MCF 10A (cell line): ENCODE measurements at regions not wholly inside any gene's neighbourhood (a gene's known extent, or its start where the extent isn't known, plus 50 kb on each side); places are given as distances from the start of the nearest gene placed in this dataset.

Source experiments
- BruUV-seq: library from RNA; stranded (reverse); fragments of 400-500 nt; replicated peaks from 2 replicates; lab custom pipeline; 2021; lab: Mats Ljungman, UMichigan
- CTCF ChIA-PET: fragments of 300-600 bp; sonication (Branson Sonifier 250); formaldehyde crosslinking; extraction: SDS; loops from one replicate; lab custom pipeline; 2021; ENCODE audit warnings: antibody characterized with exemption, inconsistent platforms; lab: Yijun Ruan, JAX
- POLR2A ChIA-PET: fragments of 300-600, 350-650 bp; sonication (Branson Sonifier 250); formaldehyde crosslinking; extraction: SDS; loops from one replicate; lab custom pipeline; 2020; ENCODE audit warnings: antibody characterized with exemption, inconsistent platforms; lab: Yijun Ruan, JAX
- DNase-seq: peaks from one replicate; pipeline ENCODE4 v3.0.0-alpha.2; 2018; ENCODE audit not compliant: unreplicated experiment
- H3K27ac Mint-ChIP-seq: one replicate; pipeline ENCODE4 v1.8.0; 2022; ENCODE audit warnings: mild to moderate bottlenecking, low read depth, mixed read lengths; ENCODE audit not compliant: unreplicated experiment
- H3K27me3 Mint-ChIP-seq: one replicate; pipeline ENCODE4 v1.8.0; 2022; ENCODE audit warnings: mixed read lengths; ENCODE audit not compliant: insufficient read depth, unreplicated experiment
- H3K36me3 Mint-ChIP-seq: one replicate; pipeline ENCODE4 v1.8.0; 2022; ENCODE audit warnings: mild to moderate bottlenecking, moderate library complexity, mixed read lengths; ENCODE audit not compliant: insufficient read depth, unreplicated experiment
- H3K4me1 Mint-ChIP-seq: one replicate; pipeline ENCODE4 v1.8.0; 2022; ENCODE audit warnings: mixed read lengths; ENCODE audit not compliant: insufficient read depth, unreplicated experiment
- H3K4me3 Mint-ChIP-seq: one replicate; pipeline ENCODE4 v1.8.0; 2022; ENCODE audit warnings: mild to moderate bottlenecking, moderate library complexity, mixed read lengths; ENCODE audit not compliant: unreplicated experiment
- H3K9me3 Mint-ChIP-seq: one replicate; pipeline ENCODE4 v1.8.0; 2022; ENCODE audit warnings: mixed read lengths; ENCODE audit not compliant: unreplicated experiment
- CTCF ChIP-seq: fragments of 200-600 bp; IDR thresholded peaks from one replicate; pipeline ENCODE4 v1.8.0; 2022; ENCODE audit warnings: antibody characterized with exemption, mild to moderate bottlenecking; ENCODE audit not compliant: unreplicated experiment
- intact Hi-C: fragments of 100-400 bp; cut with micrococcal nuclease; formaldehyde crosslinking; loops from 2 replicates; pipeline ENCODE4 v1.14.1; 2022

GRCh38 chr11:91913407-91913806 is 311.2 kb upstream of the FAT3 start:
- Mint-ChIP-seq H3K36me3 (no peaks in the 10 kb centered on the region), H3K27me3 (no peaks in the 10 kb centered on the region), H3K4me1 (peaks cover 5% of the 10 kb centered on the region), H3K4me3 (no peak overlapping the region), H3K9me3 (no peaks in the 10 kb centered on the region), H3K27ac (no peak overlapping the region)
- no peak for TF ChIP-seq CTCF
- intact Hi-C loops = no loop called here
- BruUV-seq = no TSS peak
- DNase-seq = no peak
- CTCF ChIA-PET = no interaction called here
- POLR2A ChIA-PET = no interaction called here

- H3K27me3 Mint-ChIP-seq = no peaks in the 10 kb centered on the region
- no peak for TF ChIP-seq CTCF
- no peak for DNase-seq
- H3K9me3 Mint-ChIP-seq = no peaks in the 10 kb centered on the region
- H3K4me3 Mint-ChIP-seq = no peak overlapping the region
- no TSS peak for BruUV-seq
- POLR2A ChIA-PET = no interaction called here
- H3K4me1 Mint-ChIP-seq = peaks cover 5% of the 10 kb centered on the region
- no peaks in the 10 kb centered on the region for H3K36me3 Mint-ChIP-seq
- intact Hi-C loops = no loop called here
- no peak overlapping the region for H3K27ac Mint-ChIP-seq
- CTCF ChIA-PET = interaction anchor here (1.0 kb wide), 1 partner anchor 12 kb away, joined by 3 read pairs; no protein-coding TSS in a partner anchor
Observed at GRCh38 chr11:91912322-91912721, 312.3 kb upstream of the FAT3 start.

GRCh38 chr11:91906871-91907624 is 317.6 kb upstream of the FAT3 start:
- intact Hi-C loops = no loop called here
- H3K9me3 Mint-ChIP-seq = no peaks in the 10 kb centered on the region
- DNase-seq = no peak
- no peak overlapping the region for H3K4me3 Mint-ChIP-seq
- ChIA-PET CTCF (no interaction called here), POLR2A (no interaction called here)
- H3K36me3 Mint-ChIP-seq = no peaks in the 10 kb centered on the region
- TF ChIP-seq CTCF = no peak
- no peaks in the 10 kb centered on the region for H3K27me3 Mint-ChIP-seq
- no TSS peak for BruUV-seq
- peaks cover 1% of the 10 kb centered on the region for H3K4me1 Mint-ChIP-seq
- no peak overlapping the region for H3K27ac Mint-ChIP-seq

- Mint-ChIP-seq H3K27me3 (no peaks in the 10 kb centered on the region), H3K27ac (no peak overlapping the region), H3K9me3 (no peaks in the 10 kb centered on the region), H3K4me3 (no peak overlapping the region), H3K4me1 (peaks cover 6% of the 10 kb centered on the region), H3K36me3 (no peaks in the 10 kb centered on the region)
- intact Hi-C loops = no loop called here
- CTCF ChIA-PET = no interaction called here
- POLR2A ChIA-PET = no interaction called here
- DNase-seq = no peak
- no TSS peak for BruUV-seq
- no peak for TF ChIP-seq CTCF
Observed at GRCh38 chr11:91904792-91905785, 319.5 kb upstream of the FAT3 start.
